ENCODE measurements at regions not wholly inside any gene's neighbourhood (a gene's known extent, or its start where the extent isn't known, plus 50 kb on each side); places are given as distances from the start of the nearest gene placed in this dataset.

DNA sequence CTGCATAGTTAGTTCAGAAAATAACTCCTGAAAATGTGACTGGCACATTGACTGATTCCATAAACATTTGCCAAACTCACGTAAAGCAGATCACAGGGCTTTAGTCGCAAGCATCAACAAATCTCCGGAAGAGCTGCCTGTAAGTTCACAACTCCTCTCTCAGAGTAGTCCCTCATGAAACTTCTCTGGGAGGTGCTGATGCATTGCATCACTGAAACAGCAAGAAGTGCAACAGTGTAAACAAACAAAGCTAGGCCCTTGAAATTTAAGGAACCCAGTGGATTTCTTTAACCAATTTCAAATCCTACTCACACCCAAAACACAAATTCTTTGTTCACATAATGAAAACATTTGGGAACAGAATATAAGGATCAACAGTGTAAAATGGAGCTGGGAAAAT is 1691.7 kb upstream of the FLRT2 start:
- intact Hi-C loops (cut with micrococcal nuclease; ENCODE audit: unreplicated experiment) = no loop called here
- ChIA-PET POLR2A (no interaction called here), CTCF (no interaction called here)
- TF ChIP-seq, protein P1, sequence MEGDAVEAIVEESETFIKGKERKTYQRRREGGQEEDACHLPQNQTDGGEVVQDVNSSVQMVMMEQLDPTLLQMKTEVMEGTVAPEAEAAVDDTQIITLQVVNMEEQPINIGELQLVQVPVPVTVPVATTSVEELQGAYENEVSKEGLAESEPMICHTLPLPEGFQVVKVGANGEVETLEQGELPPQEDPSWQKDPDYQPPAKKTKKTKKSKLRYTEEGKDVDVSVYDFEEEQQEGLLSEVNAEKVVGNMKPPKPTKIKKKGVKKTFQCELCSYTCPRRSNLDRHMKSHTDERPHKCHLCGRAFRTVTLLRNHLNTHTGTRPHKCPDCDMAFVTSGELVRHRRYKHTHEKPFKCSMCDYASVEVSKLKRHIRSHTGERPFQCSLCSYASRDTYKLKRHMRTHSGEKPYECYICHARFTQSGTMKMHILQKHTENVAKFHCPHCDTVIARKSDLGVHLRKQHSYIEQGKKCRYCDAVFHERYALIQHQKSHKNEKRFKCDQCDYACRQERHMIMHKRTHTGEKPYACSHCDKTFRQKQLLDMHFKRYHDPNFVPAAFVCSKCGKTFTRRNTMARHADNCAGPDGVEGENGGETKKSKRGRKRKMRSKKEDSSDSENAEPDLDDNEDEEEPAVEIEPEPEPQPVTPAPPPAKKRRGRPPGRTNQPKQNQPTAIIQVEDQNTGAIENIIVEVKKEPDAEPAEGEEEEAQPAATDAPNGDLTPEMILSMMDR (IDR thresholded peaks at IDR 0.05; ENCODE audit: insufficient read depth in 1 of 2, low read depth in 1 of 2, low read length in 1 of 2, severe bottlenecking in 1 of 2, unreplicated experiment in 1 of 2) = no peak
- Histone ChIP-seq H3K27me3 (replicated peaks; ENCODE audit: control insufficient read depth, insufficient read depth, low read length) (no peaks in the 10 kb centered on the region), H3K9me3 (no peaks in the 10 kb centered on the region), H3K4me3 (ENCODE audit: low read depth, low read length) (no peak overlapping the region), H3K36me3 (ENCODE audit: control insufficient read depth, insufficient read depth, low read length) (no peaks in the 10 kb centered on the region), H3K4me1 (no peaks in the 10 kb centered on the region)
- H3K27me3 Mint-ChIP-seq (ENCODE audit: insufficient read depth, unreplicated experiment) = peaks cover 2% of the 10 kb centered on the region
- no peak overlapping the region for H3K4me3 Mint-ChIP-seq (ENCODE audit: unreplicated experiment)
- no peaks in the 10 kb centered on the region for H3K4me1 Mint-ChIP-seq (ENCODE audit: low read depth, unreplicated experiment)
- no peaks in the 10 kb centered on the region for H3K9me3 Mint-ChIP-seq (ENCODE audit: unreplicated experiment)
- H3K36me3 Mint-ChIP-seq (ENCODE audit: insufficient read depth, unreplicated experiment) = no peaks in the 10 kb centered on the region
- no peak for DNase-seq
- no peak overlapping the region for H3K27ac Mint-ChIP-seq (ENCODE audit: unreplicated experiment)
- no TSS peak for BruUV-seq (replicated peaks)

- ChIA-PET CTCF (no interaction called here), POLR2A (no interaction called here)
- Mint-ChIP-seq H3K27me3 (ENCODE audit: insufficient read depth, unreplicated experiment) (peaks cover 5% of the 10 kb centered on the region), H3K27ac (ENCODE audit: unreplicated experiment) (no peak overlapping the region), H3K36me3 (ENCODE audit: insufficient read depth, unreplicated experiment) (no peaks in the 10 kb centered on the region), H3K9me3 (ENCODE audit: unreplicated experiment) (no peaks in the 10 kb centered on the region), H3K4me1 (ENCODE audit: low read depth, unreplicated experiment) (no peaks in the 10 kb centered on the region), H3K4me3 (ENCODE audit: unreplicated experiment) (no peak overlapping the region)
- Histone ChIP-seq H3K4me3 (ENCODE audit: low read depth, low read length) (no peak overlapping the region), H3K9me3 (no peaks in the 10 kb centered on the region), H3K4me1 (no peaks in the 10 kb centered on the region), H3K36me3 (ENCODE audit: control insufficient read depth, insufficient read depth, low read length) (no peaks in the 10 kb centered on the region), H3K27me3 (replicated peaks; ENCODE audit: control insufficient read depth, insufficient read depth, low read length) (no peaks in the 10 kb centered on the region)
- DNase-seq = no peak
- no TSS peak for BruUV-seq (replicated peaks)
- TF ChIP-seq, protein P1 (IDR thresholded peaks at IDR 0.05; ENCODE audit: insufficient read depth in 1 of 2, low read depth in 1 of 2, low read length in 1 of 2, severe bottlenecking in 1 of 2, unreplicated experiment in 1 of 2) = no peak
- intact Hi-C loops (cut with micrococcal nuclease; ENCODE audit: unreplicated experiment) = no loop called here
Measured at GRCh38 chr14:83842547-83842946, 1687.4 kb upstream of the FLRT2 start.

DNA sequence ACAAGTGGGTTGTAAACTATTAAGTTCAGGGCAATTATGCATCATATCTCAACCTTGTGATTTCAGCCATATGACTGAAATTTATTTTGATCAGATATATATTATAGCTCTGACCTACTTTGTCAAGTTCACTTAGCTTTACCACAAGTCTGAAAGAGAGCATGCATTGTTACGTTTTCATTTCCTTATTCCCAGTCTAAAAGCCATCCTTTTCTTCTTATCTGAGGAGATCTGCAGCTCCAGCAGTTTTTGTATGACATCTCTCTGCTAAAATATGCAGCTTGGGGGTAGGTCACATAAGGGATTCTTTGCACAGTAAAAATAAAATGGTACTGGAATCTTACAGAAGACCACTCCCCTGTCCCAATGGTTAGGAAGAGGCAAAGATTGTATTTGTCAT is 1682.8 kb upstream of the FLRT2 start:
- H3K4me1 ChIP-seq = no peaks in the 10 kb centered on the region
- no peak for DNase-seq
- CTCF ChIA-PET = no interaction called here
- POLR2A ChIA-PET = no interaction called here
- intact Hi-C loops (cut with micrococcal nuclease; ENCODE audit: unreplicated experiment) = no loop called here
- BruUV-seq (replicated peaks) = no TSS peak
- H3K36me3 ChIP-seq (ENCODE audit: control insufficient read depth, insufficient read depth, low read length) = no peaks in the 10 kb centered on the region
- H3K4me3 ChIP-seq (ENCODE audit: low read depth, low read length) = no peak overlapping the region
- H3K36me3 Mint-ChIP-seq (ENCODE audit: insufficient read depth, unreplicated experiment) = no peaks in the 10 kb centered on the region
- no peaks in the 10 kb centered on the region for H3K9me3 ChIP-seq
- TF ChIP-seq, protein P1 (IDR thresholded peaks at IDR 0.05; ENCODE audit: insufficient read depth in 1 of 2, low read depth in 1 of 2, low read length in 1 of 2, severe bottlenecking in 1 of 2, unreplicated experiment in 1 of 2) = no peak
- H3K9me3 Mint-ChIP-seq (ENCODE audit: unreplicated experiment) = no peaks in the 10 kb centered on the region
- no peaks in the 10 kb centered on the region for H3K4me1 Mint-ChIP-seq (ENCODE audit: low read depth, unreplicated experiment)
- H3K4me3 Mint-ChIP-seq (ENCODE audit: unreplicated experiment) = no peak overlapping the region
- no peaks in the 10 kb centered on the region for H3K27me3 ChIP-seq (replicated peaks; ENCODE audit: control insufficient read depth, insufficient read depth, low read length)
- H3K27ac Mint-ChIP-seq (ENCODE audit: unreplicated experiment) = no peak overlapping the region
- H3K27me3 Mint-ChIP-seq (ENCODE audit: insufficient read depth, unreplicated experiment) = peaks cover 4% of the 10 kb centered on the region

Data from Caco-2 (cell line).